Loucy (cell line): ENCODE measurements at regions not wholly inside any gene's neighbourhood (a gene's known extent, or its start where the extent isn't known, plus 50 kb on each side); places are given as distances from the start of the nearest gene placed in this dataset.

Source experiments
- EZH2phosphoT487 ChIP-seq: fragments of 200-600 bp; IDR thresholded peaks from 2 replicates; pipeline ENCODE4 v1.6.1; 2018; ENCODE audit warnings: antibody characterized with exemption, mild to moderate bottlenecking, moderate library complexity, borderline replicate concordance
- TF ChIP-seq, protein P1 (sequence below): fragments of 200-600 bp; sonication (generic); conservative IDR thresholded peaks from 2 replicates; pipeline ENCODE4 v1.5.1; 2014; ENCODE audit warnings: mild to moderate bottlenecking, antibody characterized with exemption, low read length

DNA sequence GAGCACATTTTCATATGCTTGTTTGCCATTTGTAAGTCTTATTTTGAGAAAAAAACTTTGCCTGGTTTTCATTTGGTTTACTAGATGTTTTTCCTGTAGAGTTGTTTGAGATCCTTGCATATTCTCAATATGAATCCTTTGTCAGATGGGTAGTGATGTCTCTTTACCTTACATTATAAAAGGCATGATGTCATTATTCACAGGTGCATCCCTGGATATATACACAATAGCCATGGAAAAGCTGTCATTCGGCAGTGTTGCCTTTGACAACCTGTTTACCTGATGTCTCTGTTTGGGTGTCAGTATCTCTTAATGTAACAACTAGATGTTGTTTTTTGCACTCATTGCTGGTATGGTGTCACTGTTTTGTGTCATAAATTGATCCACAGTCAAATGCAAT, 58.8 kb upstream of the MAL start:
- TF ChIP-seq, protein P1, sequence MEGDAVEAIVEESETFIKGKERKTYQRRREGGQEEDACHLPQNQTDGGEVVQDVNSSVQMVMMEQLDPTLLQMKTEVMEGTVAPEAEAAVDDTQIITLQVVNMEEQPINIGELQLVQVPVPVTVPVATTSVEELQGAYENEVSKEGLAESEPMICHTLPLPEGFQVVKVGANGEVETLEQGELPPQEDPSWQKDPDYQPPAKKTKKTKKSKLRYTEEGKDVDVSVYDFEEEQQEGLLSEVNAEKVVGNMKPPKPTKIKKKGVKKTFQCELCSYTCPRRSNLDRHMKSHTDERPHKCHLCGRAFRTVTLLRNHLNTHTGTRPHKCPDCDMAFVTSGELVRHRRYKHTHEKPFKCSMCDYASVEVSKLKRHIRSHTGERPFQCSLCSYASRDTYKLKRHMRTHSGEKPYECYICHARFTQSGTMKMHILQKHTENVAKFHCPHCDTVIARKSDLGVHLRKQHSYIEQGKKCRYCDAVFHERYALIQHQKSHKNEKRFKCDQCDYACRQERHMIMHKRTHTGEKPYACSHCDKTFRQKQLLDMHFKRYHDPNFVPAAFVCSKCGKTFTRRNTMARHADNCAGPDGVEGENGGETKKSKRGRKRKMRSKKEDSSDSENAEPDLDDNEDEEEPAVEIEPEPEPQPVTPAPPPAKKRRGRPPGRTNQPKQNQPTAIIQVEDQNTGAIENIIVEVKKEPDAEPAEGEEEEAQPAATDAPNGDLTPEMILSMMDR = no peak
- TF ChIP-seq EZH2phosphoT487 = no peak
